Stimulated activated CD4-positive, alpha-beta T cell treated with anti-CD3 and anti-CD28 coated beads, Interleukin-2, amount 100 ng/mL, for 4 hours (primary cell): ENCODE measurements at regions not wholly inside any gene's neighbourhood (a gene's known extent, or its start where the extent isn't known, plus 50 kb on each side); places are given as distances from the start of the nearest gene placed in this dataset.

Source experiments
- DNase-seq: peaks from one replicate; pipeline ENCODE4 v3.0.0-alpha.2; 2020; ENCODE audit warnings: low read depth

DNA sequence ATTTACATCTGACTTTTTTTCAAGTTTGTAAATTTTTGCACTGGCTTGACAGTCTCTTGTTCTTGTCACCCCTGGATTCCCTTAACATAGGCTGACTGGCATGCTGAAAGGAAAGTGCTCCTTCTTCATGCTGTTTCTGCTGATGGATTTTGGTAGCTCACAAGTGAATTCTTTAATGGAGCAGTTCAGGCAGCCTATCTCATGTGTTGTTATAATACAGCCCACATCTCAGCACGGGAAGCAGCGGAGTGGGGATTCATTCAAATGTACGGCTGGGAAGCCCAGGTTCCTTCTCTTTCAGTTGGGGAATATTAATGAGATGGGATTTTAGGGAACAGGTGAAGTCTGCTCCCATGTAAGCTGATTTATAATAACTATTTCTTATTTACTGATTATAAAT is 142.8 kb downstream of the CD8B2 start:
- DNase-seq = no peak

DNA sequence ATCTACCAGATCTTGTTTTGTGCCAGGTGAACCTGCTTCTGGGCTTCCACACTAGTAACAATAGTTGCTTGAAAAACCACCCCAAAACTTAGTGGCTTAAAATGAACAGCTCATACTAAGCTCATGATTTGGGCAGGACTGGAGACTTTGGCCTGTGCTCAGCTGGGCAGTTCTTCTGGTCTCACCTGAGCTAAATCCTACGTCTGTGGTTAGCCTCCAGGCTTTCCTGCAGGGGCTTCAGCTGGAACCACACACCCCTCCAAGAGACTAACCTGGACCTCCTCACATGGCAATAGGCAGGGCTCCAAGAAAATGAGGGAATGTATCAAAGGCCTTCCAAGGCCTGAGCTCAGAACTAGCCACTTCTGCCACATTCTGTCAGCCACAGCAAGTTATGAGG is 144.1 kb downstream of the CD8B2 start:
- no peak for DNase-seq

DNA sequence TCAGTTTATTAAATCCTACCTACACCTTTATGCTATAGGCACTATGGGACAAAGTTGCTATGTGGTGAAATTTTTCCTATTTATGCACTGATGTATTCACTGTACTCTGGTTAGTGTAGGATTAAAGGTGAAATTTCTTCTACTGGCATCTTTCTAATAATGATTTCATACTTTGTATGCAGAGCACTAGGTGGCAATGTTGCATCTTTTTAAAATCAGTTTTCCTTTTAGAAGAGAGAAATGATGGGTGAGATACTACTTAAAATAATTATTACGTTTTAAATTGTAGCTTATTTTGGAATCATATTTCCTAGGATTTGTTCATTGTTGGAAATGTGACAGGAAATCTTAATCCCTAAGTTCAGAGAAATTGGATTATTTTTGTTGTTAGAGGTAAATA is 150.9 kb downstream of the CD8B2 start:
- no peak for DNase-seq

GRCh38 chr2:106638580-106638979 is 151.4 kb downstream of the CD8B2 start:
- DNase-seq = no peak

GRCh38 chr2:106642679-106643078 is 155.5 kb downstream of the CD8B2 start:
- no peak for DNase-seq

DNA sequence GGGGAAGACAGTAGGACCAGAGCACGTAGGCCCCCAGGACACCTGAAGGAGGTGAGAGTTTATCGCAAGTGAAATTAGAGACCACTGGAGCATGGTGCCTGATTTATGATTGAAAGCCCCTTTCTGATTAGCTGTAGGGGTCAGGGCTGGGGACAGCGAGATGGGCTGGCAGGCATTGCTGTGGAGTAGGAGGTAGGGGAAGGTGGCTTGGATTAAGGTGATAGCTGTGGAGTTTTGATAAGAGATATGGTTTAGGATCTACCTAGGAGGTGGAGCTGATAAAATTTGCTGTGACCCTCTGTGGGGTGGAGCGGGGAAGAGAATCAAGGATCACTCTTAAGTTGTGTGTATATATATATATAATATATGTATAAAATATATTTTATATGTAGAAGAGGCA is 157.5 kb downstream of the CD8B2 start:
- DNase-seq = no peak

DNA sequence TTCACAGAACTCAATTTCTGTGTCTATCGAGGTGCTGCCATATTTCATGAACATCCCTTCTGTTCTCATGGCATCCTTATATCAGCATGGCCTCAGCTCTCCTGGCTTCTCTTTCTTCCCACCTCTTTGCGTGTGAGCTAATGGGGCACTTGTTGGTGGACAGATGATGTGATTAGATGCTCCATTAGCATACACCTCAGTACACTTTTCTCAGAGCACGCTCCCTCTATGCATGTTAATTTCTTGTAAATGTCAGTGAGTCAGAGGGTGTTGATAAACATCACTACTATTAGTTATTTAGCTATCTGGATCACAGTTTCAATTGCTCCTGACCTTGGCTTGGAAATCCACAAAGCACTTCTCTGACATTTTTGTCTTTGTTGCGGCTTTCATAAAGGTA is 159.4 kb downstream of the CD8B2 start:
- no peak for DNase-seq

- DNase-seq = no peak
Measured at GRCh38 chr2:106649306-106649705, 162.1 kb downstream of the CD8B2 start.

DNA sequence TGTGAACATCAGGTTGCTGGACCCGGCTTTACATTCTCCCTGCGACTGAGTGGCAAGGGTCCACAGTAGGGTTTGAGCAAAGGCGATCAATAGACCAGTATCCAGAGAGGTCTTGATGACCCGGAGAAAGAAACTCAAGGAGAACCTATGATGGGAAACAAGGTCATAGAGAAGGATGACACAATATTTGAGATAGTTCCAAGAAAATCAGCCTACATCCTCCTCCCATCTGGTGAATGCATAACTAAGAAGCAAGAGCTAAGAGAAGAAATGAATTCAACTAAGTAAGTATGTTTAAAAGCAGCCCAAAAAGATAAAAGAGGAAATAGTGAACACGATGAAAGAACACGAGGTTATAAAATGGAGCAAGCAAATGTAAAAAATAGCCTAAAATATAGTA is 166.3 kb downstream of the CD8B2 start:
- DNase-seq = no peak

GRCh38 chr2:106658616-106659015 is 171.5 kb downstream of the CD8B2 start:
- DNase-seq = no peak

- no peak for DNase-seq
Measured at GRCh38 chr2:106664669-106665068, 177.5 kb downstream of the CD8B2 start.

GRCh38 chr2:106667478-106668070 is 180.4 kb downstream of the CD8B2 start:
- no peak for DNase-seq

DNA sequence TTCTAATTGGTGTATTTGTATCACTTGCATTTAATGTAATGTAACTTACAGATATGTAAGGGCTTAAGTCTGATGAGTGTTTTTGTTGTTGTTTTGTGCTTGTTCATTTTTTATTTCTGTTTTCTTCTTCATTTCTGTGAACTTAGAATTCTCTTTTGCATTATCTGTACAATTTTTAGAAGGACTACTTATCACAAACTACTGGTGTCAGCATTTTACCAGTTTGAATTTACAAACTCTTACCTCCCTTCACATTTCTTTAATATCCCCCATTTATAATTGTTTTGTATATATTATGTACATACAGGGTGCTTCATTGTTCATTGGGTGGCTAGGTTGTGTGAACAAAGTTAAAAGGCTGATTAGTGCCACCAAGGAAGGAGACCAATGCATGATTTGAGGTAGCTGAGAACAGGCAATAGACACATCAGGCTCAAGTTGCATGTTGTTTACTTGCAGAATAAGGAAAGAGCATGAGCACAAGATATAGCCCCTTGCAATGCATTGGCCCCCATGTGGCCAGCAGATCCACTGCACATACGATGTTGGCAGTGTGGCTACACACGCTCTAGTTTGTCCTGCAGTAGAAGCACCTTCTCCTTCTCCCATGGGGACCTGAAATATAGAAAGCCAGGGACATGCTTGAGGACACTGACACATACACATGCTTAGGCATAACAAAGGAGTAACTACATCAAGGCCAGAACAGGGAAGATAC is 198.2 kb downstream of the CD8B2 start:
- no peak for DNase-seq

GRCh38 chr2:106686814-106687213 is 199.2 kb downstream of the ST6GAL2 start:
- no peak for DNase-seq

DNA sequence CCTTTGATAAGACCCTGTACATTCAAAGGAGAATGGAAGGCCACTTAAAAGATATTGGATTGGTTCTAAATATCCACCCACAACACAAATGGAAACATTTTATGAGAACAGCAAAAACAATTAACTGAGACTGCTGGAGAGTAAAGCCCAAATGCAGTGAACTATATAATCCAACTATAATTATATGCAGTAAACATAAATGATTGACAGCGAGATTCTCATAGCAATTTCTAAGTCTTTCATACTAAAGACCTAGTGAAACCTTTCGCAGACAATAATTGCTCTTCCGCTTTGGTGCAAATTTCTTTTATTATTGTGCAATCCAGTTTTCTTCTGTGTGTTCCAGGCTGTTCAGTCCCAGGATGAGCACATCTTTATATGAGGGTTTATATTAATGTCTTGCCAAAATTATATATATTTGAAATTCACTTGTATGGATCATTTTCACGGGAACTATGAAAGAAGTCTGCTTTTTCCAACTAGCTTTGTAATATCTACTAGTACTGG is 190.9 kb downstream of the ST6GAL2 start:
- no peak for DNase-seq

GRCh38 chr2:106695919-106696318 is 190.0 kb downstream of the ST6GAL2 start:
- DNase-seq = no peak

- no peak for DNase-seq
Measured at GRCh38 chr2:106700616-106701015, 185.4 kb downstream of the ST6GAL2 start.

GRCh38 chr2:106701203-106702022 is 184.6 kb downstream of the ST6GAL2 start:
- no peak for DNase-seq

GRCh38 chr2:106703161-106703560 is 182.8 kb downstream of the ST6GAL2 start:
- no peak for DNase-seq

- DNase-seq = no peak
Measured at GRCh38 chr2:106704798-106705197, 181.2 kb downstream of the ST6GAL2 start.

DNA sequence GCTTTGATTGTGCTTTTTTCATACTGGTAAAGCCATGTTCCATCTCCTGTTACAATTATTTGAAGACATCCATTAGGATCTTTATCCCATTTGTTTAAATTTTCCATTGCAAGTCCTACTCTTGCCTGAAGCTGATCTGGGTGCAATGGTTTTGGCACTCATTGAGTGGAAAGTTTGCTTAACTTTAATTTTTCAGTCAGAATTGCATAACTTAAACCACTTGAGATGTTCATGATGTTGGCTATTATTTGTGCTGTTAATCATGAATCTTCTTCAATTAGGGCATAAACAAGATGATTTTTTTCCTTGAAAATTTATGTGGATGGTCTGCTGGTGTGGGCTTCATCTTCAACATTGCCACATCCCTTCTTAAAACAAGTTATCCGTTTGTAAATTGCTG is 180.1 kb downstream of the ST6GAL2 start:
- DNase-seq = no peak

DNA sequence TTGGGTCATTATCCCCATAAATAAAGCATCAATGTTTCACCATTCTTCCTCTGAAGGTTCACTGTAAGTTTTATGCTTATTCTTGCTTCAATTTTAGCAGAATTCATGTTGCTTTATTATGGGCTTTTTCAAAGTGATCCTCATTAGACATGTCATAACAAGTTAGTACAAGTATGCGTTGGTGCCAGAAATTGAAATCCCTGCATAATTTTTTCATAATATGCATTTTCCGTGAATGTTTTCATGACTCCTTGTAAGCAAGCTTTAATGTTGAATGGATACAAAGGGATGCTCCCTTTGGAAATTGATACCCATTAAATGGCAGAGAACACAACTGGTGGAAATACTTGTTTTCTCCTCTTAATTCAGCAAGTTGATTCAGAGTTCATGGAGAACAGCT is 179.7 kb downstream of the ST6GAL2 start:
- no peak for DNase-seq

DNA sequence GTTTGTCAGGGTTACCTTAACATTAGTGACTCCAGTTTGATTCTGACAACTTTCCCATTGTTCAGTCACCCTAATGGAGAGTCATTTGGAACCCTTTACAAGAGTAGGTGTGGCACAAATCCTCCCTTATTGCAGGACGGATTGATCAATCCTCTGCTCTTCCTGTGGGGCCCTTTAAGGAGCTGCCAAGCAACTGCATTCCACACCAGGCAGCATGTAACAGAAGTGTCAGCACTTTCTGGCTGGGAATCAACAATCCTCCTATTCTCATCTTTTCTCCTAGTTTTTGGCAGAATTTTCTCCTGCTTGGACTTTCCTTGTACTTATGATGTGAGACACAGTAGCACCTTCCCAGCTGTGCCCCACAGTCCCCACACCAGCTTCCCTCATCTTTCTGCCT is 177.8 kb downstream of the ST6GAL2 start:
- no peak for DNase-seq
